WTC11 (cell line): ENCODE measurements at regions not wholly inside any gene's neighbourhood (a gene's known extent, or its start where the extent isn't known, plus 50 kb on each side); places are given as distances from the start of the nearest gene placed in this dataset.

Experiments
- ATAC-seq: fragments of 200-7000 bp; cut with Tn5 transposase; 2 replicates; pipeline ENCODE4 v1.10.0; 2021; ENCODE audit warnings: mild to moderate bottlenecking, moderate library complexity
- CTCF ChIA-PET: fragments of 300-600 bp; sonication (Branson Sonifier 250); formaldehyde crosslinking; loops from one replicate; lab custom pipeline; 2021; ENCODE audit warnings: antibody characterized with exemption; lab: Charles Lee
- POLR2A ChIA-PET: fragments of 350-600 bp; sonication (Branson Sonifier 250); formaldehyde crosslinking; loops from one replicate; lab custom pipeline; 2021; ENCODE audit warnings: antibody characterized with exemption; lab: Charles Lee
- DNase-seq: peaks from one replicate; pipeline ENCODE4 v3.0.0; 2021; ENCODE audit warnings: low spot score
- H3K27ac Mint-ChIP-seq: 2 replicates; pipeline ENCODE4 v1.8.0; 2021; ENCODE audit warnings: mixed read lengths
- H3K27me3 Mint-ChIP-seq: 2 replicates; pipeline ENCODE4 v1.8.0; 2021; ENCODE audit warnings: low read depth, mild to moderate bottlenecking, moderate library complexity, mixed read lengths
- H3K36me3 Mint-ChIP-seq: 2 replicates; pipeline ENCODE4 v1.8.0; 2021; ENCODE audit warnings: mixed read lengths
- H3K4me1 Mint-ChIP-seq: 2 replicates; pipeline ENCODE4 v1.8.0; 2022; ENCODE audit warnings: mixed read lengths
- H3K4me3 Mint-ChIP-seq: 2 replicates; pipeline ENCODE4 v1.8.0; 2021; ENCODE audit warnings: mild to moderate bottlenecking, moderate library complexity, mixed read lengths
- H3K9me3 Mint-ChIP-seq: 2 replicates; pipeline ENCODE4 v1.8.0; 2021; ENCODE audit warnings: mixed read lengths
- AR ChIP-seq: fragments of 250-450 bp; sonication (Bioruptor Pico); IDR thresholded peaks from 2 replicates; pipeline ENCODE4 v1.9.0; 2021; ENCODE audit warnings: mild to moderate bottlenecking
- ESRRA ChIP-seq: sonication (generic); formaldehyde crosslinking; IDR thresholded peaks from 2 replicates; pipeline ENCODE4 v1.8.1; 2022; ENCODE audit warnings: mild to moderate bottlenecking, missing genetic modification reagents, borderline replicate concordance
- GTF2I ChIP-seq: fragments of 250-450 bp; sonication (Bioruptor Pico); conservative IDR thresholded peaks from 2 replicates; pipeline ENCODE4 v1.4.0; 2021; ENCODE audit warnings: mild to moderate bottlenecking
- HMGA2 ChIP-seq: fragments of 250-450 bp; sonication (Bioruptor Pico); IDR thresholded peaks from 2 replicates; pipeline ENCODE4 v1.4.0; 2021; ENCODE audit warnings: mild to moderate bottlenecking, moderate library complexity
- HMGXB4 ChIP-seq: sonication (generic); formaldehyde crosslinking; IDR thresholded peaks from 2 replicates; pipeline ENCODE4 v1.8.1; 2023; ENCODE audit warnings: mild to moderate bottlenecking, moderate library complexity, missing genetic modification reagents
- JAZF1 ChIP-seq: fragments of 250-450 bp; sonication (Bioruptor Pico); IDR thresholded peaks from 2 replicates; pipeline ENCODE4 v1.9.0; 2021; ENCODE audit warnings: moderate library complexity, mild to moderate bottlenecking, inconsistent platforms
- MXD4 ChIP-seq: fragments of 250-450 bp; sonication (Bioruptor Pico); IDR thresholded peaks from 2 replicates; pipeline ENCODE4 v1.8.0; 2021; ENCODE audit warnings: mild to moderate bottlenecking, moderate library complexity, borderline replicate concordance
- MYBL2 ChIP-seq: sonication (generic); formaldehyde crosslinking; IDR thresholded peaks from 2 replicates; pipeline ENCODE4 v1.8.1; 2023; ENCODE audit warnings: mild to moderate bottlenecking, moderate library complexity, missing genetic modification reagents
- NFATC4 ChIP-seq: fragments of 250-450 bp; sonication (Bioruptor Pico); IDR thresholded peaks from 2 replicates; pipeline ENCODE4 v1.9.0; 2021; ENCODE audit warnings: mild to moderate bottlenecking
- RELA ChIP-seq: sonication (generic); formaldehyde crosslinking; IDR thresholded peaks from 2 replicates; pipeline ENCODE4 v1.8.1; 2022; ENCODE audit warnings: missing genetic modification reagents, mild to moderate bottlenecking, borderline replicate concordance
- SOX15 ChIP-seq: fragments of 250-450 bp; sonication (Bioruptor Pico); IDR thresholded peaks from 2 replicates; pipeline ENCODE4 v1.9.0; 2021; ENCODE audit warnings: mild to moderate bottlenecking
- ZNF263 ChIP-seq: sonication (generic); formaldehyde crosslinking; IDR thresholded peaks from 2 replicates; pipeline ENCODE4 v1.8.1; 2022; ENCODE audit warnings: low read depth, mild to moderate bottlenecking, moderate library complexity, missing genetic modification reagents
- ZNF396 ChIP-seq: fragments of 250-450 bp; sonication (Bioruptor Pico); IDR thresholded peaks from 2 replicates; pipeline ENCODE4 v1.8.0; 2021; ENCODE audit warnings: mild to moderate bottlenecking, moderate library complexity, borderline replicate concordance
- ZNF423 ChIP-seq: fragments of 250-450 bp; sonication (Bioruptor Pico); IDR thresholded peaks from 2 replicates; pipeline ENCODE4 v2.1.2; 2022; ENCODE audit warnings: mild to moderate bottlenecking, moderate library complexity
- ZNF671 ChIP-seq: fragments of 250-450 bp; sonication (Bioruptor Pico); IDR thresholded peaks from 2 replicates; pipeline ENCODE4 v1.8.0; 2021; ENCODE audit warnings: mild to moderate bottlenecking
- TF ChIP-seq, protein P1 (sequence below): fragments of 200-600 bp; IDR thresholded peaks from 2 replicates; pipeline ENCODE4 v1.8.0; 2022; ENCODE audit warnings: antibody characterized with exemption

- Mint-ChIP-seq H3K4me3 (no peak overlapping the region), H3K36me3 (peaks cover 10% of the 10 kb centered on the region), H3K27ac (no peak overlapping the region), H3K27me3 (no peaks in the 10 kb centered on the region), H3K9me3 (peaks cover 21% of the 10 kb centered on the region), H3K4me1 (peaks cover 2% of the 10 kb centered on the region; the same call in 1 of the 2 replicates)
- TF ChIP-seq MYBL2 (CRISPR knock-in tag) (no peak), JAZF1 (CRISPR knock-in tag) (no peak)
- POLR2A ChIA-PET: no interaction called here
- peak; percentile 47; the same call in 1 of the 2 replicates for ATAC-seq
- CTCF ChIA-PET: interaction anchor here (1.1 to 1.5 kb wide), 2 partner anchors 15 to 272 kb away, joined by 3 to 5 read pairs; no protein-coding TSS in a partner anchor
- no peak for DNase-seq
These were observed 201.0 kb upstream of the NEIL3 start for GRCh38 chr4:177108708-177109107.

- DNase-seq (no peak), ATAC-seq (no peak)
- POLR2A ChIA-PET: no interaction called here
- TF ChIP-seq HMGXB4: no peak
- CTCF ChIA-PET: interaction anchor here (0.7 to 1.5 kb wide), 3 partner anchors 16 to 271 kb away, joined by 3 to 5 read pairs (median 3); no protein-coding TSS in a partner anchor
- H3K4me1 Mint-ChIP-seq: no peaks in the 10 kb centered on the region
- H3K27ac Mint-ChIP-seq: no peak overlapping the region
- peaks cover 10% of the 10 kb centered on the region for H3K36me3 Mint-ChIP-seq
- H3K4me3 Mint-ChIP-seq: no peak overlapping the region
- H3K27me3 Mint-ChIP-seq: no peaks in the 10 kb centered on the region
- peaks cover 23% of the 10 kb centered on the region for H3K9me3 Mint-ChIP-seq
These were observed 199.9 kb upstream of the NEIL3 start for GRCh38 chr4:177109769-177110168.

GRCh38 chr4:177116161-177116560, 193.5 kb upstream of the NEIL3 start:
- Mint-ChIP-seq H3K4me1 (peaks cover 12% of the 10 kb centered on the region), H3K9me3 (peaks cover 37% of the 10 kb centered on the region), H3K36me3 (peaks cover 17% of the 10 kb centered on the region), H3K27ac (no peak overlapping the region), H3K27me3 (no peaks in the 10 kb centered on the region), H3K4me3 (no peak overlapping the region)
- DNase-seq (no peak), ATAC-seq (no peak)
- ChIA-PET POLR2A (no interaction called here), CTCF (no interaction called here)
- TF ChIP-seq GTF2I (CRISPR knock-in tag) (no peak), ZNF396 (CRISPR knock-in tag) (no peak), SOX15 (no peak), NFATC4 (CRISPR knock-in tag) (no peak), RELA (CRISPR knock-in tag) (no peak), ESRRA (CRISPR knock-in tag) (no peak), AR (CRISPR knock-in tag) (no peak), ZNF671 (CRISPR knock-in tag) (no peak), MXD4 (no peak), ZNF263 (CRISPR knock-in tag) (no peak), JAZF1 (CRISPR knock-in tag) (no peak), ZNF423 (CRISPR knock-in tag) (no peak), HMGA2 (no peak)
- TF ChIP-seq, protein P1, sequence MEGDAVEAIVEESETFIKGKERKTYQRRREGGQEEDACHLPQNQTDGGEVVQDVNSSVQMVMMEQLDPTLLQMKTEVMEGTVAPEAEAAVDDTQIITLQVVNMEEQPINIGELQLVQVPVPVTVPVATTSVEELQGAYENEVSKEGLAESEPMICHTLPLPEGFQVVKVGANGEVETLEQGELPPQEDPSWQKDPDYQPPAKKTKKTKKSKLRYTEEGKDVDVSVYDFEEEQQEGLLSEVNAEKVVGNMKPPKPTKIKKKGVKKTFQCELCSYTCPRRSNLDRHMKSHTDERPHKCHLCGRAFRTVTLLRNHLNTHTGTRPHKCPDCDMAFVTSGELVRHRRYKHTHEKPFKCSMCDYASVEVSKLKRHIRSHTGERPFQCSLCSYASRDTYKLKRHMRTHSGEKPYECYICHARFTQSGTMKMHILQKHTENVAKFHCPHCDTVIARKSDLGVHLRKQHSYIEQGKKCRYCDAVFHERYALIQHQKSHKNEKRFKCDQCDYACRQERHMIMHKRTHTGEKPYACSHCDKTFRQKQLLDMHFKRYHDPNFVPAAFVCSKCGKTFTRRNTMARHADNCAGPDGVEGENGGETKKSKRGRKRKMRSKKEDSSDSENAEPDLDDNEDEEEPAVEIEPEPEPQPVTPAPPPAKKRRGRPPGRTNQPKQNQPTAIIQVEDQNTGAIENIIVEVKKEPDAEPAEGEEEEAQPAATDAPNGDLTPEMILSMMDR: no peak
